HCT116 (cell line): ENCODE measurements at regions not wholly inside any gene's neighbourhood (a gene's known extent, or its start where the extent isn't known, plus 50 kb on each side); places are given as distances from the start of the nearest gene placed in this dataset.

Experiments used
- ATAC-seq: fragments of 200-7000 bp; cut with Tn5 transposase; 2 replicates; pipeline ENCODE4 v1.9.1; 2020; ENCODE audit warnings: mild to moderate bottlenecking, moderate library complexity
- BruUV-seq: library from RNA; stranded (reverse); fragments of 400-500 nt; replicated peaks from 2 replicates; lab custom pipeline; 2021; lab: Mats Ljungman, UMichigan
- CTCF ChIA-PET: fragments of 300-600 bp; sonication (Branson Sonifier 250); formaldehyde crosslinking; loops from one replicate; lab custom pipeline; 2021; ENCODE audit warnings: antibody characterized with exemption; lab: Charles Lee
- POLR2A ChIA-PET: fragments of 300-600, 350-600 bp; sonication (Branson Sonifier 250); formaldehyde crosslinking; loops from one replicate; lab custom pipeline; 2021; ENCODE audit warnings: antibody characterized with exemption; lab: Charles Lee
- RAD21 ChIA-PET, 2 experiments: fragments of 300-600 bp; sonication (Branson Sonifier 250); formaldehyde crosslinking; loops; one replicate each; lab custom pipeline; 2023; ENCODE audit warnings: low total read pairs in 2 of 2; ENCODE audit not compliant: uncharacterized antibody in 2 of 2, unreplicated experiment in 2 of 2, low non-redundant PET in 1 of 2; lab: Charles Lee
- DNase-seq: peaks from one replicate; pipeline ENCODE4 v3.0.0-alpha.2; 2010; ENCODE audit warnings: low read depth, low spot score
- H2AFZ ChIP-seq: fragments of 200-600 bp; shearing (Covaris generic), sonication (generic); 2 replicates; pipeline ENCODE4 v1.6.1; 2017; ENCODE audit warnings: low read depth, mixed run types, mixed read lengths, antibody characterized with exemption, low read length; ENCODE audit not compliant: poor library complexity, severe bottlenecking
- H3K27ac ChIP-seq: 2 replicates; pipeline ENCODE4 v1.5.1; 2012; ENCODE audit warnings: low read depth, low read length
- H3K27me3 ChIP-seq: fragments of 200-600 bp; sonication (generic); 2 replicates; pipeline ENCODE4 v1.6.1; 2016; ENCODE audit warnings: mixed run types, low read length, mixed read lengths; ENCODE audit not compliant: insufficient read depth
- H3K36me3 ChIP-seq, 2 experiments: fragments of 200-500 bp in 1 of 2; fragments of 200-600 bp in 1 of 2; sonication (Bioruptor generic) in 1 of 2; sonication (generic) in 1 of 2; 2 replicates each; pipeline versions ENCODE4 v1.5.1 to v1.6.1; 2014 to 2016; ENCODE audit warnings: low read length in 2 of 2, inconsistent platforms in 1 of 2, mixed read lengths in 1 of 2, mixed run types in 1 of 2; ENCODE audit not compliant: insufficient read depth in 2 of 2, control insufficient read depth in 1 of 2
- H3K4me1 ChIP-seq, 2 experiments: fragments of 200-600 bp in 1 of 2; sonication (generic) in 1 of 2; 2 replicates each; pipeline versions ENCODE4 v1.5.1 to v1.6.1; 2012 to 2017; ENCODE audit warnings: low read length in 2 of 2, inconsistent platforms in 1 of 2, mild to moderate bottlenecking in 1 of 2, mixed read lengths in 1 of 2, mixed run types in 1 of 2, moderate library complexity in 1 of 2; ENCODE audit not compliant: insufficient read depth in 2 of 2, control insufficient read depth in 1 of 2
- H3K4me2 ChIP-seq: fragments of 200-600 bp; sonication (generic); 2 replicates; pipeline ENCODE4 v1.6.1; 2017; ENCODE audit warnings: mixed run types, low read length, mixed read lengths
- H3K4me3 ChIP-seq, 2 experiments: fragments of 200-600 bp in 1 of 2; sonication (generic) in 1 of 2; replicated peaks in 1 of 2; 2 replicates each; pipeline ENCODE4 v1.5.1; 2011 to 2016; ENCODE audit warnings: low read length in 2 of 2, control low read depth in 1 of 2, low read depth in 1 of 2, mild to moderate bottlenecking in 1 of 2, mixed read lengths in 1 of 2, mixed run types in 1 of 2
- H3K79me2 ChIP-seq: fragments of 200-600 bp; sonication (generic); 2 replicates; pipeline ENCODE4 v1.6.1; 2017; ENCODE audit warnings: mild to moderate bottlenecking, mixed run types, low read length, moderate library complexity, mixed read lengths; ENCODE audit not compliant: insufficient read depth
- H3K9ac ChIP-seq: fragments of 200-600 bp; sonication (generic); 2 replicates; pipeline ENCODE4 v1.6.1; 2016; ENCODE audit warnings: low read length, mixed read lengths
- H3K9me2 ChIP-seq: fragments of 200-600 bp; sonication (generic), shearing (Covaris generic); 2 replicates; pipeline ENCODE4 v1.6.1; 2017; ENCODE audit warnings: mixed run types, mild to moderate bottlenecking, moderate library complexity; ENCODE audit not compliant: insufficient read depth
- H3K9me3 ChIP-seq, 2 experiments: fragments of 200-500 bp in 1 of 2; fragments of 200-600 bp in 1 of 2; sonication (Bioruptor generic) in 1 of 2; sonication (generic) in 1 of 2; 2 replicates each; pipeline ENCODE4 v1.6.1; 2014 to 2017; ENCODE audit warnings: low read length in 2 of 2, mixed read lengths in 2 of 2, inconsistent platforms in 1 of 2, low read depth in 1 of 2, mild to moderate bottlenecking in 1 of 2, mixed run types in 1 of 2, moderate library complexity in 1 of 2; ENCODE audit not compliant: control insufficient read depth in 1 of 2, insufficient read depth in 1 of 2
- H4K20me1 ChIP-seq: fragments of 200-600 bp; sonication (generic), shearing (Covaris generic); 2 replicates; pipeline ENCODE4 v1.6.1; 2017; ENCODE audit warnings: mixed run types, mild to moderate bottlenecking, moderate library complexity; ENCODE audit not compliant: insufficient read depth
- ATF3 ChIP-seq: IDR thresholded peaks from 2 replicates; pipeline ENCODE4 v1.6.1; 2012
- EGR1 ChIP-seq: IDR thresholded peaks from 2 replicates; pipeline ENCODE4 v1.6.1; 2012; ENCODE audit warnings: low read depth
- ELF1 ChIP-seq: IDR thresholded peaks from 2 replicates; pipeline ENCODE4 v1.6.1; 2012; ENCODE audit warnings: low read depth, borderline replicate concordance
- FOSL1 ChIP-seq: IDR thresholded peaks from 2 replicates; pipeline ENCODE4 v1.6.1; 2012; ENCODE audit warnings: low read depth
- RAD21 ChIP-seq: IDR thresholded peaks from 2 replicates; pipeline ENCODE4 v1.6.1; 2012; ENCODE audit warnings: low read depth, mild to moderate bottlenecking
- REST ChIP-seq: IDR thresholded peaks from 2 replicates; pipeline ENCODE4 v1.6.1; 2012; ENCODE audit warnings: low read depth
- SIN3A ChIP-seq: IDR thresholded peaks from 2 replicates; pipeline ENCODE4 v1.6.1; 2012; ENCODE audit warnings: low read depth
- ZNF274 ChIP-seq: fragments of 200-500 bp; sonication (Bioruptor generic); IDR thresholded peaks from 2 replicates; pipeline ENCODE4 v1.6.1; 2014; ENCODE audit warnings: mild to moderate bottlenecking, low read depth, low read length, inconsistent platforms
- intact Hi-C: fragments of 100-400 bp; cut with micrococcal nuclease; formaldehyde crosslinking; loops from 2 replicates; pipeline ENCODE4 v1.10.0; 2022

- BruUV-seq: no TSS peak
- Histone ChIP-seq H3K36me3 (no peaks in the 10 kb centered on the region), H3K27me3 (peaks cover 58% of the 10 kb centered on the region), H3K4me1 (no peaks in the 10 kb centered on the region), H4K20me1 (no peaks in the 10 kb centered on the region), H3K4me2 (no peak overlapping the region), H3K27ac (no peak overlapping the region), H3K9me2 (no peaks in the 10 kb centered on the region), H3K9me3 (no peaks in the 10 kb centered on the region), H3K79me2 (no peaks in the 10 kb centered on the region), H2AFZ (no peak overlapping the region), H3K4me3 (no peak overlapping the region), H3K9ac (no peak overlapping the region)
- DNase-seq (no peak), ATAC-seq (no peak)
- CTCF ChIA-PET: interaction anchor here (0.7 kb wide), 2 partner anchors 140 to 326 kb away, joined by 3 to 4 read pairs; no protein-coding TSS in a partner anchor
- RAD21 ChIA-PET: no interaction called here
- POLR2A ChIA-PET: no interaction called here
- TF ChIP-seq REST: no peak
- TF ChIP-seq SIN3A: no peak
- no peak for TF ChIP-seq ZNF274
- TF ChIP-seq FOSL1: no peak
- TF ChIP-seq EGR1: no peak
- TF ChIP-seq ATF3: no peak
- TF ChIP-seq ELF1: no peak
- TF ChIP-seq RAD21: no peak
- intact Hi-C loops: no loop called here
Measured at GRCh38 chr10:111986079-111986478, 197.5 kb downstream of the GPAM start.
